Loucy (cell line): ENCODE measurements at regions not wholly inside any gene's neighbourhood (a gene's known extent, or its start where the extent isn't known, plus 50 kb on each side); places are given as distances from the start of the nearest gene placed in this dataset.

ENCODE experiments used
- H2AFZ ChIP-seq: fragments of 200-600 bp; sonication (generic); 2 replicates; pipeline ENCODE4 v1.6.0; 2016; ENCODE audit warnings: antibody characterized with exemption, mild to moderate bottlenecking, low read length, moderate library complexity
- H3F3A ChIP-seq: fragments of 200-600 bp; 2 replicates; pipeline ENCODE4 v1.6.0; 2016; ENCODE audit warnings: antibody characterized with exemption, low read depth, mild to moderate bottlenecking
- H3K27me3 ChIP-seq: fragments of 200-600 bp; sonication (generic); 2 replicates; pipeline ENCODE4 v1.6.1; 2014; ENCODE audit warnings: low read length, mild to moderate bottlenecking; ENCODE audit not compliant: insufficient read depth, poor library complexity, severe bottlenecking
- H3K36me3 ChIP-seq: fragments of 200-600 bp; sonication (generic); 2 replicates; pipeline ENCODE4 v1.6.1; 2016; ENCODE audit warnings: low read length; ENCODE audit not compliant: insufficient read depth
- H3K4me1 ChIP-seq: fragments of 200-600 bp; sonication (generic); 2 replicates; pipeline ENCODE4 v1.5.1; 2014; ENCODE audit warnings: low read length, mild to moderate bottlenecking; ENCODE audit not compliant: insufficient read depth, poor library complexity, severe bottlenecking
- H3K4me2 ChIP-seq: fragments of 200-600 bp; sonication (generic); 2 replicates; pipeline ENCODE4 v1.6.0; 2014; ENCODE audit warnings: antibody characterized with exemption, low read length, low read depth, mild to moderate bottlenecking; ENCODE audit not compliant: poor library complexity, severe bottlenecking
- H3K4me3 ChIP-seq: fragments of 200-600 bp; sonication (generic); 2 replicates; pipeline ENCODE4 v1.5.1; 2014; ENCODE audit warnings: low read length, mild to moderate bottlenecking, mixed read lengths; ENCODE audit not compliant: poor library complexity, severe bottlenecking
- H3K79me2 ChIP-seq: fragments of 200-600 bp; sonication (generic); 2 replicates; pipeline ENCODE4 v1.6.1; 2014; ENCODE audit warnings: low read length; ENCODE audit not compliant: insufficient read depth
- H3K9ac ChIP-seq: fragments of 200-600 bp; sonication (generic); 2 replicates; pipeline ENCODE4 v1.6.0; 2014; ENCODE audit warnings: mild to moderate bottlenecking, low read depth, low read length, moderate library complexity; ENCODE audit not compliant: poor library complexity, severe bottlenecking
- H3K9me2 ChIP-seq: fragments of 200-600 bp; sonication (generic); replicated peaks from 2 replicates; pipeline ENCODE4 v1.6.1; 2016; ENCODE audit warnings: low read depth, low read length, mixed read lengths
- H3K9me3 ChIP-seq: fragments of 200-600 bp; sonication (generic); 2 replicates; pipeline ENCODE4 v1.6.1; 2014; ENCODE audit warnings: mild to moderate bottlenecking, antibody characterized with exemption, low read length, low read depth; ENCODE audit not compliant: insufficient read depth
- H4K20me1 ChIP-seq: fragments of 200-600 bp; sonication (generic); 2 replicates; pipeline ENCODE4 v1.6.0; 2014; ENCODE audit warnings: antibody characterized with exemption, low read length, mild to moderate bottlenecking; ENCODE audit not compliant: insufficient read depth, poor library complexity, severe bottlenecking
- CTCF ChIP-seq: fragments of 200-600 bp; sonication (generic); conservative IDR thresholded peaks from 2 replicates; pipeline ENCODE4 v1.5.1; 2014; ENCODE audit warnings: mild to moderate bottlenecking, antibody characterized with exemption, low read length
- EZH2phosphoT487 ChIP-seq: fragments of 200-600 bp; IDR thresholded peaks from 2 replicates; pipeline ENCODE4 v1.6.1; 2018; ENCODE audit warnings: antibody characterized with exemption, mild to moderate bottlenecking, moderate library complexity, borderline replicate concordance

GRCh38 chr6:105482227-105482844 is 79.5 kb upstream of the PREP start:
- Histone ChIP-seq H3K36me3 (no peaks in the 10 kb centered on the region), H3K9me2 (no peaks in the 10 kb centered on the region), H3K9me3 (no peaks in the 10 kb centered on the region), H3K4me3 (peak overlapping the region; percentile 33), H3F3A (no peaks in the 10 kb centered on the region), H4K20me1 (no peaks in the 10 kb centered on the region), H3K4me1 (peaks cover 25% of the 10 kb centered on the region), H3K4me2 (peak overlapping the region; percentile 52), H3K27me3 (no peaks in the 10 kb centered on the region), H3K79me2 (no peaks in the 10 kb centered on the region), H3K9ac (no peak overlapping the region), H2AFZ (peak overlapping the region; percentile 28; the same call in 1 of the 2 replicates)
- TF ChIP-seq CTCF (no peak), EZH2phosphoT487 (no peak)

GRCh38 chr6:105476978-105477377 is 74.1 kb upstream of the PREP start:
- Histone ChIP-seq H2AFZ (no peak overlapping the region), H3K36me3 (no peaks in the 10 kb centered on the region), H3F3A (no peaks in the 10 kb centered on the region), H3K9me2 (no peaks in the 10 kb centered on the region), H3K9me3 (no peaks in the 10 kb centered on the region), H3K4me3 (no peak overlapping the region), H4K20me1 (no peaks in the 10 kb centered on the region), H3K79me2 (no peaks in the 10 kb centered on the region), H3K27me3 (peaks cover 10% of the 10 kb centered on the region), H3K9ac (no peak overlapping the region), H3K4me2 (no peak overlapping the region), H3K4me1 (peaks cover 6% of the 10 kb centered on the region)
- TF ChIP-seq CTCF (no peak), EZH2phosphoT487 (no peak)

GRCh38 chr6:105474234-105474633 is 71.4 kb upstream of the PREP start:
- TF ChIP-seq EZH2phosphoT487, result no peak
- H2AFZ ChIP-seq, result no peak overlapping the region

GRCh38 chr6:105469946-105470345 is 67.1 kb upstream of the PREP start:
- no peak for TF ChIP-seq EZH2phosphoT487
- TF ChIP-seq CTCF, result no peak

More at GRCh38 chr6:105474234-105474633, 71.4 kb upstream of the PREP start:
- Histone ChIP-seq H3K9me2 (no peaks in the 10 kb centered on the region), H4K20me1 (no peaks in the 10 kb centered on the region), H3K4me3 (no peak overlapping the region), H3F3A (no peaks in the 10 kb centered on the region), H3K9me3 (no peaks in the 10 kb centered on the region), H3K27me3 (peaks cover 10% of the 10 kb centered on the region), H3K9ac (no peak overlapping the region), H3K4me2 (no peak overlapping the region), H3K4me1 (no peaks in the 10 kb centered on the region), H3K79me2 (no peaks in the 10 kb centered on the region), H3K36me3 (no peaks in the 10 kb centered on the region)

More at GRCh38 chr6:105469946-105470345, 67.1 kb upstream of the PREP start:
- Histone ChIP-seq H3K36me3 (no peaks in the 10 kb centered on the region), H4K20me1 (no peaks in the 10 kb centered on the region), H3K27me3 (peaks cover 10% of the 10 kb centered on the region), H3K9me3 (no peaks in the 10 kb centered on the region), H3K4me2 (no peak overlapping the region), H3K4me3 (no peak overlapping the region), H3K9ac (no peak overlapping the region), H3K79me2 (no peaks in the 10 kb centered on the region), H3F3A (no peaks in the 10 kb centered on the region), H3K4me1 (no peaks in the 10 kb centered on the region), H2AFZ (no peak overlapping the region), H3K9me2 (no peaks in the 10 kb centered on the region)
